Neural progenitor cell (in vitro differentiated cells): ENCODE measurements at regions not wholly inside any gene's neighbourhood (a gene's known extent, or its start where the extent isn't known, plus 50 kb on each side); places are given as distances from the start of the nearest gene placed in this dataset.

Experiments used
- DNase-seq: peaks from one replicate; pipeline ENCODE4 v3.0.0-alpha.2; 2016; ENCODE audit warnings: low spot score
- H2AFZ ChIP-seq: fragments of 200-600 bp; sonication (generic); replicated peaks from 2 replicates; pipeline ENCODE4 v1.6.1; 2016; ENCODE audit warnings: antibody characterized with exemption
- H3F3A ChIP-seq: fragments of 200-600 bp; sonication (generic); 2 replicates; pipeline ENCODE4 v1.6.1; 2016; ENCODE audit warnings: antibody characterized with exemption, low read depth
- H3K27ac ChIP-seq: fragments of 200-600 bp; sonication (generic); 2 replicates; pipeline ENCODE4 v1.5.1; 2016; ENCODE audit warnings: mild to moderate bottlenecking
- H3K27me3 ChIP-seq: fragments of 200-600 bp; sonication (generic); 2 replicates; pipeline ENCODE4 v1.6.1; 2016; ENCODE audit warnings: mild to moderate bottlenecking, moderate library complexity
- H3K36me3 ChIP-seq: fragments of 200-600 bp; sonication (generic); 2 replicates; pipeline ENCODE4 v1.5.1; 2016
- H3K4me1 ChIP-seq: fragments of 200-600 bp; sonication (generic); 2 replicates; pipeline ENCODE4 v1.6.1; 2016; ENCODE audit warnings: mixed run types
- H3K4me2 ChIP-seq: fragments of 200-600 bp; sonication (generic); 2 replicates; pipeline ENCODE4 v1.6.1; 2016
- H3K4me3 ChIP-seq: fragments of 200-600 bp; sonication (generic); 2 replicates; pipeline ENCODE4 v1.5.1; 2016
- H3K79me2 ChIP-seq: fragments of 200-600 bp; sonication (generic); 2 replicates; pipeline ENCODE4 v1.6.1; 2016; ENCODE audit warnings: low read depth
- H3K9ac ChIP-seq: fragments of 200-600 bp; sonication (generic); 2 replicates; pipeline ENCODE4 v1.6.1; 2016
- H3K9me3 ChIP-seq: fragments of 200-600 bp; sonication (generic); 2 replicates; pipeline ENCODE4 v1.5.1; 2016; ENCODE audit warnings: low read depth
- H4K20me1 ChIP-seq: fragments of 200-600 bp; sonication (generic); 2 replicates; pipeline ENCODE4 v1.6.1; 2016; ENCODE audit warnings: low read depth
- H3K27ac Mint-ChIP-seq: 3 replicates; pipeline ENCODE4 v1.8.0; 2021; ENCODE audit warnings: mixed read lengths
- H3K27me3 Mint-ChIP-seq: 2 replicates; pipeline ENCODE4 v1.8.0; 2022; ENCODE audit warnings: low read depth, mild to moderate bottlenecking, inconsistent platforms, moderate library complexity, mixed read lengths; ENCODE audit not compliant: insufficient read depth
- H3K36me3 Mint-ChIP-seq: 3 replicates; pipeline ENCODE4 v1.8.0; 2021; ENCODE audit warnings: mixed read lengths
- H3K4me1 Mint-ChIP-seq: 3 replicates; pipeline ENCODE4 v1.8.0; 2021; ENCODE audit warnings: mixed read lengths
- H3K4me3 Mint-ChIP-seq: 3 replicates; pipeline ENCODE4 v1.8.0; 2021; ENCODE audit warnings: mild to moderate bottlenecking, moderate library complexity, mixed read lengths
- H3K9me3 Mint-ChIP-seq: 3 replicates; pipeline ENCODE4 v1.8.0; 2020; ENCODE audit warnings: mixed read lengths
- EZH2 ChIP-seq: fragments of 200-600 bp; sonication (generic); IDR thresholded peaks from 2 replicates; pipeline ENCODE4 v1.6.1; 2017; ENCODE audit warnings: antibody characterized with exemption, mild to moderate bottlenecking, moderate library complexity
- EZH2phosphoT487 ChIP-seq: fragments of 200-600 bp; sonication (generic); IDR thresholded peaks from 2 replicates; pipeline ENCODE4 v1.6.1; 2017; ENCODE audit warnings: antibody characterized with exemption
- TF ChIP-seq, protein P1 (sequence below): fragments of 200-600 bp; sonication (generic); IDR thresholded peaks from 2 replicates; pipeline ENCODE4 v1.5.1; 2017; ENCODE audit warnings: antibody characterized with exemption, mild to moderate bottlenecking

- H3K27ac ChIP-seq, result no peak overlapping the region
- H3K27ac Mint-ChIP-seq, result no peak overlapping the region
- no peaks in the 10 kb centered on the region for H3K36me3 ChIP-seq
- H3K4me1 Mint-ChIP-seq, result peaks cover 36% of the 10 kb centered on the region
- no peaks in the 10 kb centered on the region for H3K27me3 ChIP-seq
- H3K4me3 ChIP-seq, result no peak overlapping the region
- no peaks in the 10 kb centered on the region for H3K9me3 ChIP-seq
- H4K20me1 ChIP-seq, result no peaks in the 10 kb centered on the region
- no peak overlapping the region for H2AFZ ChIP-seq
- no peak for DNase-seq
- peaks cover 5% of the 10 kb centered on the region for H3K27me3 Mint-ChIP-seq
- no peaks in the 10 kb centered on the region for H3F3A ChIP-seq
- H3K4me2 ChIP-seq, result no peak overlapping the region
- H3K9me3 Mint-ChIP-seq, result peaks cover 5% of the 10 kb centered on the region
- no peak overlapping the region for H3K9ac ChIP-seq
- no peaks in the 10 kb centered on the region for H3K36me3 Mint-ChIP-seq
- TF ChIP-seq, protein P1, sequence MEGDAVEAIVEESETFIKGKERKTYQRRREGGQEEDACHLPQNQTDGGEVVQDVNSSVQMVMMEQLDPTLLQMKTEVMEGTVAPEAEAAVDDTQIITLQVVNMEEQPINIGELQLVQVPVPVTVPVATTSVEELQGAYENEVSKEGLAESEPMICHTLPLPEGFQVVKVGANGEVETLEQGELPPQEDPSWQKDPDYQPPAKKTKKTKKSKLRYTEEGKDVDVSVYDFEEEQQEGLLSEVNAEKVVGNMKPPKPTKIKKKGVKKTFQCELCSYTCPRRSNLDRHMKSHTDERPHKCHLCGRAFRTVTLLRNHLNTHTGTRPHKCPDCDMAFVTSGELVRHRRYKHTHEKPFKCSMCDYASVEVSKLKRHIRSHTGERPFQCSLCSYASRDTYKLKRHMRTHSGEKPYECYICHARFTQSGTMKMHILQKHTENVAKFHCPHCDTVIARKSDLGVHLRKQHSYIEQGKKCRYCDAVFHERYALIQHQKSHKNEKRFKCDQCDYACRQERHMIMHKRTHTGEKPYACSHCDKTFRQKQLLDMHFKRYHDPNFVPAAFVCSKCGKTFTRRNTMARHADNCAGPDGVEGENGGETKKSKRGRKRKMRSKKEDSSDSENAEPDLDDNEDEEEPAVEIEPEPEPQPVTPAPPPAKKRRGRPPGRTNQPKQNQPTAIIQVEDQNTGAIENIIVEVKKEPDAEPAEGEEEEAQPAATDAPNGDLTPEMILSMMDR, result no peak
- TF ChIP-seq EZH2phosphoT487, result no peak
- TF ChIP-seq EZH2, result no peak
- no peak overlapping the region for H3K4me3 Mint-ChIP-seq
- H3K4me1 ChIP-seq, result no peaks in the 10 kb centered on the region
- H3K79me2 ChIP-seq, result no peaks in the 10 kb centered on the region
Measured at GRCh38 chr2:160913323-160913722, 246.9 kb upstream of the TANK start.

GRCh38 chr2:160914217-160914616 lies 246.0 kb upstream of the TANK start:
- peaks cover 5% of the 10 kb centered on the region for H3K27me3 Mint-ChIP-seq
- Histone ChIP-seq H3K9me3 (no peaks in the 10 kb centered on the region), H2AFZ (no peak overlapping the region), H3K9ac (no peak overlapping the region), H4K20me1 (no peaks in the 10 kb centered on the region), H3K27ac (no peak overlapping the region), H3K4me1 (no peaks in the 10 kb centered on the region), H3K79me2 (no peaks in the 10 kb centered on the region), H3K4me2 (no peak overlapping the region), H3K27me3 (no peaks in the 10 kb centered on the region), H3K36me3 (no peaks in the 10 kb centered on the region), H3F3A (no peaks in the 10 kb centered on the region), H3K4me3 (no peak overlapping the region)
- no peak for TF ChIP-seq EZH2phosphoT487
- TF ChIP-seq, protein P1, result no peak
- no peak for TF ChIP-seq EZH2
- DNase-seq, result no peak
- peaks cover 5% of the 10 kb centered on the region for H3K9me3 Mint-ChIP-seq
- peaks cover 32% of the 10 kb centered on the region for H3K4me1 Mint-ChIP-seq
- no peaks in the 10 kb centered on the region for H3K36me3 Mint-ChIP-seq
- H3K27ac Mint-ChIP-seq, result no peak overlapping the region
- no peak overlapping the region for H3K4me3 Mint-ChIP-seq

- Mint-ChIP-seq H3K27ac (no peak overlapping the region), H3K9me3 (peaks cover 5% of the 10 kb centered on the region), H3K27me3 (peaks cover 5% of the 10 kb centered on the region), H3K4me3 (no peak overlapping the region), H3K4me1 (peaks cover 13% of the 10 kb centered on the region), H3K36me3 (no peaks in the 10 kb centered on the region)
- Histone ChIP-seq H3K9ac (no peak overlapping the region), H3K36me3 (no peaks in the 10 kb centered on the region), H3K79me2 (no peaks in the 10 kb centered on the region), H3K27me3 (no peaks in the 10 kb centered on the region), H3K4me2 (no peak overlapping the region), H3K9me3 (no peaks in the 10 kb centered on the region), H3K27ac (no peak overlapping the region), H3K4me1 (peaks cover 9% of the 10 kb centered on the region), H3F3A (no peaks in the 10 kb centered on the region), H3K4me3 (no peak overlapping the region), H4K20me1 (no peaks in the 10 kb centered on the region), H2AFZ (no peak overlapping the region)
- TF ChIP-seq EZH2phosphoT487 (no peak), EZH2 (no peak)
- TF ChIP-seq, protein P1, result no peak
- no peak for DNase-seq
Measured at GRCh38 chr2:160916300-160916699, 243.9 kb upstream of the TANK start.
